Stimulated activated CD8-positive, alpha-beta memory T cell treated with anti-CD3 and anti-CD28 coated beads, Interleukin-2, amount 100 ng/mL, for 1 hour (primary cell): ENCODE measurements at regions not wholly inside any gene's neighbourhood (a gene's known extent, or its start where the extent isn't known, plus 50 kb on each side); places are given as distances from the start of the nearest gene placed in this dataset.
"Not testable (repeated sequence)": the region's sequence is repeated elsewhere in the genome, so short reads cannot be mapped to it uniquely, and the experiment has no call there.

ENCODE experiments used
- DNase-seq, 2 donors: peaks; one replicate each; pipeline ENCODE4 v3.0.0-alpha.2; 2020; ENCODE audit warnings: low read depth in 2 of 2

- DNase-seq: not testable (repeated sequence)
Observed at GRCh38 chr4:12109056-12109455, 680.4 kb upstream of the HS3ST1 start.

- no peak for DNase-seq
Observed at GRCh38 chr4:12105519-12105918, 676.8 kb upstream of the HS3ST1 start.

- not testable (repeated sequence) for DNase-seq
Observed at GRCh38 chr4:12089920-12090319, 661.2 kb upstream of the HS3ST1 start.

- no peak for DNase-seq
Observed at GRCh38 chr4:12084690-12085089, 656.0 kb upstream of the HS3ST1 start.

- DNase-seq: no peak
Observed at GRCh38 chr4:12071316-12071715, 642.6 kb upstream of the HS3ST1 start.

GRCh38 chr4:12053966-12054365 lies 625.3 kb upstream of the HS3ST1 start:
- no peak for DNase-seq

GRCh38 chr4:12053556-12053955 lies 624.9 kb upstream of the HS3ST1 start:
- DNase-seq: no peak

GRCh38 chr4:12050357-12050756 lies 621.7 kb upstream of the HS3ST1 start:
- DNase-seq: no peak

GRCh38 chr4:12042818-12043217 lies 614.1 kb upstream of the HS3ST1 start:
- DNase-seq: no peak

GRCh38 chr4:12041828-12042227 lies 613.1 kb upstream of the HS3ST1 start:
- DNase-seq: no peak

- no peak for DNase-seq
Observed at GRCh38 chr4:12036450-12036849, 607.8 kb upstream of the HS3ST1 start.

- no peak for DNase-seq
Observed at GRCh38 chr4:12028258-12028657, 599.6 kb upstream of the HS3ST1 start.

- DNase-seq: no peak
Observed at GRCh38 chr4:12022409-12022808, 593.7 kb upstream of the HS3ST1 start.

- no peak for DNase-seq
Observed at GRCh38 chr4:12016729-12017128, 588.0 kb upstream of the HS3ST1 start.

- no peak for DNase-seq
Observed at GRCh38 chr4:12005471-12005870, 576.8 kb upstream of the HS3ST1 start.

- DNase-seq: not testable (repeated sequence)
Observed at GRCh38 chr4:11996581-11996980, 567.9 kb upstream of the HS3ST1 start.

GRCh38 chr4:11976726-11977263 lies 548.1 kb upstream of the HS3ST1 start:
- no peak for DNase-seq

- no peak for DNase-seq
Observed at GRCh38 chr4:11973270-11973669, 544.6 kb upstream of the HS3ST1 start.

GRCh38 chr4:11970754-11971153 lies 542.1 kb upstream of the HS3ST1 start:
- DNase-seq: no peak

- no peak for DNase-seq
Observed at GRCh38 chr4:11966782-11967181, 538.1 kb upstream of the HS3ST1 start.

- no peak for DNase-seq
Observed at GRCh38 chr4:11954093-11954492, 525.4 kb upstream of the HS3ST1 start.

GRCh38 chr4:11949355-11949754 lies 520.7 kb upstream of the HS3ST1 start:
- DNase-seq: no peak

GRCh38 chr4:11947629-11948028 lies 518.9 kb upstream of the HS3ST1 start:
- not testable (repeated sequence) for DNase-seq

GRCh38 chr4:11937941-11938340 lies 509.2 kb upstream of the HS3ST1 start:
- DNase-seq: no peak
